Neural progenitor cell (in vitro differentiated cells): ENCODE measurements at regions not wholly inside any gene's neighbourhood (a gene's known extent, or its start where the extent isn't known, plus 50 kb on each side); places are given as distances from the start of the nearest gene placed in this dataset.

ENCODE experiments used
- CTCF ChIP-seq: fragments of 200-600 bp; sonication (generic); IDR thresholded peaks from 2 replicates; pipeline ENCODE4 v1.5.1; 2017; ENCODE audit warnings: antibody characterized with exemption, mild to moderate bottlenecking
- EZH2 ChIP-seq: fragments of 200-600 bp; sonication (generic); IDR thresholded peaks from 2 replicates; pipeline ENCODE4 v1.6.1; 2017; ENCODE audit warnings: antibody characterized with exemption, mild to moderate bottlenecking, moderate library complexity
- EZH2phosphoT487 ChIP-seq: fragments of 200-600 bp; sonication (generic); IDR thresholded peaks from 2 replicates; pipeline ENCODE4 v1.6.1; 2017; ENCODE audit warnings: antibody characterized with exemption

DNA sequence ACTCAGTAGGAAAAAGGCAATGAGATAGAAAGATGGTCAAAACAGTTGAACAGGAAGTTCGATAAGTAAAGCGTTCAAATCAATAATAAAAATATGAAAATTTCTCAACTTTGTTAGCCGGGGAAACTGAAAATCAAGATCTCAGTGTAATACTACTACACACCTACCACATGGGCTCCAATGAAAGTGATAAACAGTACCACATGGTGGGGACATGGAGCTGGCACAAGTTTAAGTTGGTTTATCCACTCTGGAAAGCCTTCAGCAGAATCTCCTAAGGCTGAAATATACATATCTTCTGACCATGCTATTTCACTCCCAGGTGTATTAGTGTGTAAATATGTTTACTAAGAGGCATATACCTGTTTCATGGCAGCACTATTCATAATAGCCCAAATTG is 126.8 kb downstream of the NXNL2 start:
- no peak for TF ChIP-seq CTCF
- no peak for TF ChIP-seq EZH2
- no peak for TF ChIP-seq EZH2phosphoT487
